Hepatocyte (in vitro differentiated cells): ENCODE measurements at regions not wholly inside any gene's neighbourhood (a gene's known extent, or its start where the extent isn't known, plus 50 kb on each side); places are given as distances from the start of the nearest gene placed in this dataset.

ENCODE experiments used
- DNase-seq: peaks from one replicate; pipeline ENCODE4 v3.0.0-alpha.2; 2016; ENCODE audit warnings: low spot score
- H2AFZ ChIP-seq: fragments of 200-600 bp; sonication (generic); 2 replicates; pipeline ENCODE4 v1.6.0; 2016; ENCODE audit warnings: antibody characterized with exemption, mild to moderate bottlenecking
- H3K27ac ChIP-seq: fragments of 200-600 bp; sonication (generic); 2 replicates; pipeline ENCODE4 v1.5.1; 2016; ENCODE audit warnings: mild to moderate bottlenecking
- H3K27me3 ChIP-seq: fragments of 200-600 bp; sonication (generic); 2 replicates; pipeline ENCODE4 v1.6.1; 2016
- H3K36me3 ChIP-seq: fragments of 200-600 bp; sonication (generic); replicated peaks from 2 replicates; pipeline ENCODE4 v1.5.1; 2016; ENCODE audit warnings: low read depth; ENCODE audit not compliant: insufficient read depth
- H3K4me1 ChIP-seq: fragments of 200-600 bp; sonication (generic); 2 replicates; pipeline ENCODE4 v1.5.1; 2016; ENCODE audit warnings: mild to moderate bottlenecking, moderate library complexity; ENCODE audit not compliant: insufficient read depth
- H3K4me2 ChIP-seq: fragments of 200-600 bp; sonication (generic); 2 replicates; pipeline ENCODE4 v1.6.0; 2016
- H3K4me3 ChIP-seq: fragments of 200-600 bp; sonication (generic); 2 replicates; pipeline ENCODE4 v1.5.1; 2016; ENCODE audit warnings: mild to moderate bottlenecking
- H3K79me2 ChIP-seq: fragments of 200-600 bp; sonication (generic); 2 replicates; pipeline ENCODE4 v1.6.0; 2017; ENCODE audit warnings: mild to moderate bottlenecking
- H3K9me2 ChIP-seq: fragments of 200-600 bp; sonication (generic); replicated peaks from 2 replicates; pipeline ENCODE4 v1.6.0; 2017; ENCODE audit warnings: mild to moderate bottlenecking; ENCODE audit not compliant: insufficient read depth
- H3K9me3 ChIP-seq: fragments of 200-600 bp; sonication (generic); 2 replicates; pipeline ENCODE4 v1.5.1; 2016; ENCODE audit warnings: low read depth, mild to moderate bottlenecking
- H4K20me1 ChIP-seq: fragments of 200-600 bp; sonication (generic); 2 replicates; pipeline ENCODE4 v1.6.0; 2016; ENCODE audit warnings: mild to moderate bottlenecking; ENCODE audit not compliant: insufficient read depth, poor library complexity, severe bottlenecking
- EZH2 ChIP-seq: fragments of 200-600 bp; sonication (generic); IDR thresholded peaks from 2 replicates; pipeline ENCODE4 v1.6.1; 2016; ENCODE audit warnings: antibody characterized with exemption, mild to moderate bottlenecking, borderline replicate concordance
- EZH2phosphoT487 ChIP-seq: fragments of 200-600 bp; sonication (generic); IDR thresholded peaks from one replicate; pipeline ENCODE4 v1.6.1; 2018; ENCODE audit warnings: antibody characterized with exemption, mild to moderate bottlenecking, low read depth, moderate library complexity; ENCODE audit not compliant: unreplicated experiment, severe bottlenecking
- WGBS: methylation state at CpG from one replicate; pipeline ENCODE4 v1.1.6; 2016; ENCODE audit warnings: low lambda C conversion rate; ENCODE audit errors: missing lambda C conversion rate; 5-methylcytosine and 5-hydroxymethylcytosine counted together
- TF ChIP-seq, protein P1 (sequence below): fragments of 200-600 bp; sonication (generic); IDR thresholded peaks from 2 replicates; pipeline ENCODE4 v1.5.1; 2016; ENCODE audit warnings: antibody characterized with exemption, mild to moderate bottlenecking; ENCODE audit not compliant: poor library complexity

GRCh38 chr20:60238992-60239660 is 280.9 kb downstream of the CDH26 start:
- H3K36me3 ChIP-seq = no peaks in the 10 kb centered on the region
- H3K27me3 ChIP-seq = peaks cover 32% of the 10 kb centered on the region
- H3K4me2 ChIP-seq = no peak overlapping the region
- 82% methylated on average over 11 of the region's 11 CpGs for WGBS
- H3K27ac ChIP-seq = no peak overlapping the region
- TF ChIP-seq EZH2 (no peak), EZH2phosphoT487 (no peak)
- TF ChIP-seq, protein P1, sequence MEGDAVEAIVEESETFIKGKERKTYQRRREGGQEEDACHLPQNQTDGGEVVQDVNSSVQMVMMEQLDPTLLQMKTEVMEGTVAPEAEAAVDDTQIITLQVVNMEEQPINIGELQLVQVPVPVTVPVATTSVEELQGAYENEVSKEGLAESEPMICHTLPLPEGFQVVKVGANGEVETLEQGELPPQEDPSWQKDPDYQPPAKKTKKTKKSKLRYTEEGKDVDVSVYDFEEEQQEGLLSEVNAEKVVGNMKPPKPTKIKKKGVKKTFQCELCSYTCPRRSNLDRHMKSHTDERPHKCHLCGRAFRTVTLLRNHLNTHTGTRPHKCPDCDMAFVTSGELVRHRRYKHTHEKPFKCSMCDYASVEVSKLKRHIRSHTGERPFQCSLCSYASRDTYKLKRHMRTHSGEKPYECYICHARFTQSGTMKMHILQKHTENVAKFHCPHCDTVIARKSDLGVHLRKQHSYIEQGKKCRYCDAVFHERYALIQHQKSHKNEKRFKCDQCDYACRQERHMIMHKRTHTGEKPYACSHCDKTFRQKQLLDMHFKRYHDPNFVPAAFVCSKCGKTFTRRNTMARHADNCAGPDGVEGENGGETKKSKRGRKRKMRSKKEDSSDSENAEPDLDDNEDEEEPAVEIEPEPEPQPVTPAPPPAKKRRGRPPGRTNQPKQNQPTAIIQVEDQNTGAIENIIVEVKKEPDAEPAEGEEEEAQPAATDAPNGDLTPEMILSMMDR = no peak
- H3K4me3 ChIP-seq = no peak overlapping the region
- H3K9me3 ChIP-seq = no peaks in the 10 kb centered on the region
- no peaks in the 10 kb centered on the region for H3K79me2 ChIP-seq
- no peak overlapping the region for H2AFZ ChIP-seq
- H4K20me1 ChIP-seq = no peaks in the 10 kb centered on the region
- no peaks in the 10 kb centered on the region for H3K9me2 ChIP-seq
- no peaks in the 10 kb centered on the region for H3K4me1 ChIP-seq
- no peak for DNase-seq

- no peak overlapping the region for H3K4me3 ChIP-seq
- TF ChIP-seq EZH2 = no peak
- TF ChIP-seq, protein P1 = no peak
- no peak for TF ChIP-seq EZH2phosphoT487
- no peak overlapping the region for H2AFZ ChIP-seq
- no peaks in the 10 kb centered on the region for H3K79me2 ChIP-seq
- no peaks in the 10 kb centered on the region for H3K36me3 ChIP-seq
- no peaks in the 10 kb centered on the region for H4K20me1 ChIP-seq
- peaks cover 31% of the 10 kb centered on the region for H3K27me3 ChIP-seq
- no peaks in the 10 kb centered on the region for H3K9me3 ChIP-seq
- DNase-seq = no peak
- no peaks in the 10 kb centered on the region for H3K9me2 ChIP-seq
- H3K4me2 ChIP-seq = no peak overlapping the region
- 70% methylated on average over 12 of the region's 12 CpGs for WGBS
- H3K27ac ChIP-seq = no peak overlapping the region
- no peaks in the 10 kb centered on the region for H3K4me1 ChIP-seq
Measured at GRCh38 chr20:60239956-60240355, 281.7 kb downstream of the CDH26 start.

DNA sequence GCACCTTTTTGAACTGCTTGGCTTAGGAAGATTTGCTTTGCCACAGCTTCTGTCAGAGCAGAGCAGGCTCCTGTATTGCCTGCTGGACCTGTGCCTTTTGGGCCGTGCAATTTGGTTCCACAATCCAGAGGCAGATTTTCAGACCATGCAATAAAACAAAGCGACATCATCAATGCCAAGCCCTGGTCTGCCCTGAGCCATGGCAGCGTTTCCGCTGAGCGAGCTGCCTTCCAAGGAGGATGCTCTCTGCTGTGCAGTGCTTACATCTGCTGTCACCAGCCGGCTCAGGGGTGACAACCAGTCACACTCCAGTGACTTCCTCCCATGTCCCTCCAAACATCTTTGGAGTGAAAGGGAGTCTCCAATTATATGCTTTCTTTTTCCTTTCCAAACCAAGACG is 282.2 kb downstream of the CDH26 start:
- Histone ChIP-seq H2AFZ (no peak overlapping the region), H3K9me3 (no peaks in the 10 kb centered on the region)
- WGBS = 85% methylated on average over 7 of the region's 7 CpGs

More for the DNA sequence above, 282.2 kb downstream of the CDH26 start:
- Histone ChIP-seq H3K4me3 (no peak overlapping the region), H3K27ac (no peak overlapping the region), H3K79me2 (no peaks in the 10 kb centered on the region), H3K9me2 (no peaks in the 10 kb centered on the region), H3K27me3 (peaks cover 26% of the 10 kb centered on the region), H4K20me1 (no peaks in the 10 kb centered on the region), H3K36me3 (no peaks in the 10 kb centered on the region), H3K4me1 (no peaks in the 10 kb centered on the region), H3K4me2 (no peak overlapping the region)
- DNase-seq = no peak
- TF ChIP-seq EZH2phosphoT487 (no peak), EZH2 (no peak)
- TF ChIP-seq, protein P1 = no peak
